ENCODE measurements at regions not wholly inside any gene's neighbourhood (a gene's known extent, or its start where the extent isn't known, plus 50 kb on each side); places are given as distances from the start of the nearest gene placed in this dataset.

- no peak for TF ChIP-seq RCOR1 (IDR thresholded peaks at IDR 0.05; ENCODE audit: low read depth, low read length)
Measured at GRCh38 chr5:116841734-116842133, 267.1 kb upstream of the SEMA6A start (continued).

GRCh38 chr5:116838011-116838536, 263.5 kb upstream of the SEMA6A start:
- CTCF ChIA-PET = no interaction called here
- Histone ChIP-seq H3K27ac (no peak overlapping the region), H3K4me1 (no peaks in the 10 kb centered on the region), H3K4me2 (no peak overlapping the region), H3K4me3 (no peak overlapping the region), H3K9me3 (no peaks in the 10 kb centered on the region)
- no peak for ATAC-seq
- TF ChIP-seq CTCF (IDR thresholded peaks at IDR 0.05) (no peak), CBX8 (IDR thresholded peaks at IDR 0.05) (no peak), E2F6 (IDR thresholded peaks at IDR 0.05; ENCODE audit: borderline replicate concordance, low read depth) (no peak), RCOR1 (IDR thresholded peaks at IDR 0.05; ENCODE audit: low read depth, low read length) (no peak), SMC3 (IDR thresholded peaks at IDR 0.05) (no peak), EP300 (IDR thresholded peaks at IDR 0.05) (no peak), RAD21 (conservative IDR thresholded peaks at IDR 0.05 in 1 of 2, IDR thresholded peaks at IDR 0.05 in 1 of 2) (no peak), KDM5A (IDR thresholded peaks at IDR 0.05) (no peak), BCL3 (IDR thresholded peaks at IDR 0.05) (no peak), CEBPB (IDR thresholded peaks at IDR 0.05) (no peak), HOXA7 (CRISPR knock-in tag; IDR thresholded peaks at IDR 0.05) (no peak)
- POLR2A ChIA-PET = no interaction called here
- 10% methylated on average over 2 of the region's 2 CpGs for WGBS (ENCODE audit: missing lambda C conversion rate)
- FAIRE-seq = no peak
- DNase-seq (ENCODE audit: low read depth in 1 of 2, low spot score in 1 of 2) = no peak

- H3K4me2 ChIP-seq = no peak overlapping the region
- TF ChIP-seq NFE2L2 (conservative IDR thresholded peaks at IDR 0.05; ENCODE audit: low read length) (peak; percentile 55; the same call in 1 of the 2 replicates), MAX (IDR thresholded peaks at IDR 0.05) (no peak), RFX5 (IDR thresholded peaks at IDR 0.05) (no peak)
- H3K27ac ChIP-seq = no peak overlapping the region
- no peaks in the 10 kb centered on the region for H3K9me3 ChIP-seq
- no peak overlapping the region for H3K4me3 ChIP-seq
- ChIA-PET CTCF (no interaction called here), POLR2A (no interaction called here)
- no peak for DNase-seq (ENCODE audit: low read depth in 1 of 2, low spot score in 1 of 2)
- 3% methylated on average over 2 of the region's 2 CpGs for WGBS (ENCODE audit: missing lambda C conversion rate)
- H3K4me1 ChIP-seq = no peaks in the 10 kb centered on the region
- no peak for FAIRE-seq
- ATAC-seq = no peak
Measured at GRCh38 chr5:116834796-116835515, 260.3 kb upstream of the SEMA6A start.

GRCh38 chr5:116830079-116830478, 255.5 kb upstream of the SEMA6A start:
- ATAC-seq (no peak), DNase-seq (ENCODE audit: low read depth in 1 of 2, low spot score in 1 of 2) (no peak), FAIRE-seq (no peak)
- WGBS (ENCODE audit: missing lambda C conversion rate) = 37% methylated on average over 4 of the region's 4 CpGs
- H3K9me3 ChIP-seq = no peaks in the 10 kb centered on the region
- POLR2A ChIA-PET = no interaction called here
- H3K4me1 ChIP-seq = no peaks in the 10 kb centered on the region
- no peak overlapping the region for H3K27ac ChIP-seq
- TF ChIP-seq RNF2 (IDR thresholded peaks at IDR 0.05; ENCODE audit: borderline replicate concordance, low read depth) (no peak), ZNF302 (CRISPR knock-in tag; IDR thresholded peaks at IDR 0.05) (no peak), HMGXB4 (CRISPR knock-in tag; IDR thresholded peaks at IDR 0.05; ENCODE audit: borderline replicate concordance) (no peak), RFX5 (IDR thresholded peaks at IDR 0.05) (no peak), NFE2L2 (conservative IDR thresholded peaks at IDR 0.05; ENCODE audit: low read length) (no peak), MAFK (IDR thresholded peaks at IDR 0.05; ENCODE audit: partially characterized antibody) (no peak), FOXS1 (CRISPR knock-in tag; IDR thresholded peaks at IDR 0.05) (no peak), BHLHE40 (IDR thresholded peaks at IDR 0.05; ENCODE audit: low read depth, low read length) (no peak)
- CTCF ChIA-PET = no interaction called here
- H3K4me2 ChIP-seq = no peak overlapping the region
- no peak overlapping the region for H3K4me3 ChIP-seq
